AG09319 (cell line): ENCODE measurements at regions not wholly inside any gene's neighbourhood (a gene's known extent, or its start where the extent isn't known, plus 50 kb on each side); places are given as distances from the start of the nearest gene placed in this dataset.

Experiments
- DNase-seq: peaks from one replicate; pipeline ENCODE4 v3.0.0-alpha.2; 2010; ENCODE audit warnings: low read depth; ENCODE audit errors: extremely low read depth
- CTCF ChIP-seq: IDR thresholded peaks from 2 replicates; pipeline ENCODE4 v1.5.1; 2011; ENCODE audit warnings: low read depth, mild to moderate bottlenecking, inconsistent platforms, low read length, moderate library complexity

- no peak for DNase-seq
These were observed 180.2 kb downstream of the ANAPC1 start for GRCh38 chr2:111703759-111704158.

GRCh38 chr2:111704246-111704645 lies 179.7 kb downstream of the ANAPC1 start:
- no peak for TF ChIP-seq CTCF
- DNase-seq: no peak

More at GRCh38 chr2:111703759-111704158, 180.2 kb downstream of the ANAPC1 start:
- no peak for TF ChIP-seq CTCF

GRCh38 chr2:111705239-111705638 lies 178.8 kb downstream of the ANAPC1 start:
- no peak for TF ChIP-seq CTCF
- DNase-seq: no peak

GRCh38 chr2:111705711-111706336 lies 178.2 kb downstream of the ANAPC1 start:
- no peak for DNase-seq
- no peak for TF ChIP-seq CTCF

- DNase-seq: no peak
- TF ChIP-seq CTCF: no peak
These were observed 177.5 kb downstream of the ANAPC1 start for GRCh38 chr2:111706481-111707001.

- DNase-seq: no peak
- TF ChIP-seq CTCF: no peak
These were observed 176.3 kb downstream of the ANAPC1 start for GRCh38 chr2:111707700-111708099.

GRCh38 chr2:111708476-111709180 lies 175.4 kb downstream of the ANAPC1 start:
- no peak for DNase-seq
- no peak for TF ChIP-seq CTCF
